T-helper 1 cell (primary cell): ENCODE measurements at regions not wholly inside any gene's neighbourhood (a gene's known extent, or its start where the extent isn't known, plus 50 kb on each side); places are given as distances from the start of the nearest gene placed in this dataset.
"Not testable (repeated sequence)": the region's sequence is repeated elsewhere in the genome, so short reads cannot be mapped to it uniquely, and the experiment has no call there.

ENCODE experiments used
- DNase-seq, 5 donors: peaks; one replicate each; pipeline ENCODE4 v3.0.0-alpha.2; 2012 to 2020

GRCh38 chr16:85533593-85533992, 79.5 kb upstream of the GSE1 start:
- DNase-seq, result not testable (repeated sequence)

DNA sequence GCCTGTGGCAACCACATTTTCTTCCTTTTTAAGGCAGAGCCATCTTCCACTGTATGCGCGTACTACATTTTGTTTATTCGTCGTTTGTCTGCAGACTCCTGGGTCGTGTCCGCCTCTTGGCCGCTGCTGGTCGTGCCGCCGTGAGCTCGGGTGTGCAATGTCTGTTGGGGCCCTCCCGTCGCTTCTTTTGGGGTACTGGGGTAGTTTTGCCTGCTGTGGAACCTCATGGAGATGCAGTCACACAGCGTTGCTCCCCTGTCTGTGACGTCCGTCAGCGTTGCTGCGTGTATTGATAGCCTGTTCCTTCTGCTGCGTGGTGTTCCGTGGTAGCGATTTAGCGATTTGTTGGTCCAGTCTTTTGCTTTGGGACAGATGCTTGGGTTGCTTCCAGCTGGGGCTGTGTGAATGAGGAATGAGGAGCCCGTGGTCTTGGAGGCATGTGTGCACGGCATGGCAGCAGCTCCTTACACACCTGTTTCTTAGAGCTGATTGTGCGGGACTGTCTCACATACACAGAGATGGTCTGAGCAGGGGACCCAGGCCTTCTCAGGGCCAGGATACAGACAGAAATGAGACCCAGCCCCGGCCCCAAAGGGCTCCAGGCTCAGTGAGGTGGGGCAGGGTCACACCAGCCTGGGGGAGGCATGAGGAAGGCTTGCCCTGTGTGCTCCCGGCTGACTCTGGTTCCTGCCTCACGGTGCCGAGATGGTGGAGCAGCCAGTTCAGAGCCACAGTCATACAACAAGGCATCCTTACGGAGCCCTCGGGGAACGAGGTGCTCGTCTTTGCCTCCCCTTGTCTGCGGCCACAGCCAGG, 78.4 kb upstream of the GSE1 start:
- no peak for DNase-seq

GRCh38 chr16:85535352-85536072, 77.6 kb upstream of the GSE1 start:
- no peak for DNase-seq

DNA sequence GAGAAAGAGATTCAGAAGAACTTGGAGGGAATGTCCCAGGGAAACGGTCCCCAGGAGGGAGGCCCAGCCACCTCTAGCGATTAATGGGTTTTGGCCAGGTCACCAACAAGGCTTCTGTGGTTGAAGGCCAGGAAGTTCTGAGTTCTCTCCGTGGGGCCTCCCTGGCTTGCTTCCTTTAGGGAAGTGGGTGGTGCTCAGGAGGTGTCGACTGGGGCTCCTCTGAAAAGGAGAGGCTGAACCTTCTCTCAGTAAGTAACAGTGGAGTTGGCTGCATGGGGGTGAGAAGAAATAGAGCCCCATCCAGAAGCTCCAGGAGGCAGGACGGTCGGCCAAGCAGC, 77.1 kb upstream of the GSE1 start:
- DNase-seq, result no peak

DNA sequence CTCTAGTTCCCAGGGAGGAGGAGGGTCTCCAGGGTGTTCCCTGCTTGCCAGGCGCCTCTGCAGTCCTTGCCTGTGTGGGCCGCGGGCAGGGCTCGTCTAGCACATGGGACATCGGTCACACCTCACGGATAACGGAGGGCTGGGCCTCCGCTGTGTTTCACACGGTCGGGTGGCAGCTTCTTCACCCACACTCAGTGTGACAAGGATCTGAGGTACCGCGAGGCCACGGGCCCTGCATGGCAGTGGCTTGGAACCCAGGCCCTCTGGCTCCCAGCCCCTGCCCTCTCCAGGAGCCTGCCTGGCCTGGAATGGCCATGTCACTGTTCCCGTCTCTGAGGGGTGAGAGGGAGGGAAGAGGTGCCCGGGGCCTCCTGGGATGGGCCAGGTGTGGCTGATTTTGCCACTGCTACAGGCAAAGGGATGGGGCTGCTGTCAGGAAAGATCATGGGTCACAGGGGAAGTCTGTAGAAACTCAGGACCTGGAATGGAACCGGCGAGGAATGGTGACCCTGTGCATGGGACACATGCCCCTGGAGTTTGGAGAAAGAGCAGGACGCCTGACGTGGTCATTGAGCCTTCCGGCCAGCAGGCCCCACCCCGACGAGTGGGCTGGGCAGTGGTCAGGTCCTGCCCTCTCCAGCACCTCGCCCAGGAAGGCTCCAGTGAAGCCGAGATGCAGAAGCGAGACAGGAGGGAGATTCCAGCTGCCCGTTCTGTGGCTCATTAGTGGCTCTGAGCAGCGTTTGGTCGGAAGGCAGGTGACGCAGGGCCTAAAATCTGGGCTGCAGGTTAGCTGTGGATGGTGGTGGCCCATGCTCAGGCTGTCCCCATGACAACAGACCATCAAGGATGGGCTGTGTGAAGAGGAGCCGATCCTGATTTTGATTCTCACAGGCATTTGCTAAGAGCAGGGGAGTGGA, 76.5 kb upstream of the GSE1 start:
- DNase-seq, result no peak

DNA sequence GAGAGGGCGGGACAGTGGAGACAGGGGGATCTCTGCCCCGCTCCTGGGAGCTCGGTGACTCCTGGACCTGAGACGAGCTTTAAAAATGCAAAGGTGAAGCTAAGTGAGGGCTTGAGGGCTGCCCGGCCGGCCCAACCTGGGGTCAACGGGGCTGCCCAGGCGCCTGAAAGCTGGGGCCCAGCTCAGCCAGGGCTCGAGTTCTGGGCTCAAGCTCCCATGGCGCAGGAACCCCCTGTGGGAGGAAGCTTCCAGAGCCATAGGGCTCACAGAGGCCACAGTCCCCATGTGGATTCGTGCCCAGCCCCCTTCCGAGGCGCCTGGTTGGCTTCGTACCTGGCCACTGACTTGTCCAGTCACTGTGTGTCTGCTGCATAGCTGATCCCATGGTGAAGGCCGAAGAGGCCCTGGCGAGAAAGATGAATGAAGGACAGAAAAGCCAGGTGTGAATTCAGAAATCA, 75.8 kb upstream of the GSE1 start:
- DNase-seq, result no peak

- DNase-seq, result no peak
These were observed 75.2 kb upstream of the GSE1 start for GRCh38 chr16:85537795-85538401.

- no peak for DNase-seq
These were observed 74.0 kb upstream of the GSE1 start for GRCh38 chr16:85539084-85539483.

DNA sequence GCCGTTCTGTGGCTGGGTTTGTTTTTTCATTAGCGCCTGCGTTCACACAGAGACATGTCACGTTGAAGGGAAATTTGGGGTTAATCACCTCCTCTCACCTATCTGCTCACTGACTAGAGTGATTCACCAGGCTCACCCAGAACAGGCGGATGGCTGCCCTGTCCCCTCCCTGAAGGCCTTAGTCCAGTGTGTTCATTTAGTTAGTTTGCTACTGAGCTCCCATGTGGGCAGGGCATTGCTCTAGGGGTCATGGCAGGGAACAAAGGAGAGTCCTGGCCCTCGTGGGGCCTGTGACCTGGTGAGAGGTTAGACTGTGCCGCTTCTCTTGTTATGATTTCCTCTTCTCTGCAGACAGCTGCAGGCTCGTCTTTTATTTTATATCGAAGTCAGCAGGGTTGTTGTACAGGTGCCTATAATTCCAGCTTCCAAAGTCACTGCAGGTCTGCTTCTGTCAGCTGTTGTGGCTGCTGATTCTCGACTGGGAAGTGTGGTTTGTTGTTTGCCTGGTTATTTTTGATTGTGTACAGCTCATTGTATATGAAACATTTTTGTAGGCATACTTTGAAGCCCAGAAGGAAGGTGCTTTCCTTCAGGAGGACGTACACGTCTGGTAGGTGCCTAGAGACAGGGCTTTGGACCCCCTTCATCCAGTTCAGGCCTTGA, 73.4 kb upstream of the GSE1 start:
- no peak for DNase-seq

DNA sequence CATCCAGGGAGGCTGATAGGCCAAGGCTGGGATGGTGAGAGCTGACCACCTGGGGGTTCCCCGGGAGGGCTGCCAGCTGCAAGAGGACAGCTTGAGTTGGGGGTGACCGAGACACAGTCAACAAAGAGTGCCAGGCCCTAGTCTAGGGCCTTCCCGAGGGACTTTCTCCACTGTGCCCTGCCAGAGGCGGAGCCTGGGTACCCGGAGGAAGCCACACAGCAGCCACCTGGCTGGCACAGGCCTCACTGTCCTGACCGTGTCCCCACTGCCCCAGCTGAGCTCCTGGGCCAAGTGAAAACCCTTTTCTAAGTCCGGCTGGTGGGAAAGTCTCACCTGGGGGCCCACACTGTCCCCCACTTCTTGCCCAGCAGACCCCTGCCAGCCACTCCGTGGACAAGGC, 71.9 kb upstream of the GSE1 start:
- no peak for DNase-seq

GRCh38 chr16:85541619-85541979, 71.5 kb upstream of the GSE1 start:
- DNase-seq, result no peak

GRCh38 chr16:85541980-85542900, 70.9 kb upstream of the GSE1 start:
- DNase-seq, result no peak

DNA sequence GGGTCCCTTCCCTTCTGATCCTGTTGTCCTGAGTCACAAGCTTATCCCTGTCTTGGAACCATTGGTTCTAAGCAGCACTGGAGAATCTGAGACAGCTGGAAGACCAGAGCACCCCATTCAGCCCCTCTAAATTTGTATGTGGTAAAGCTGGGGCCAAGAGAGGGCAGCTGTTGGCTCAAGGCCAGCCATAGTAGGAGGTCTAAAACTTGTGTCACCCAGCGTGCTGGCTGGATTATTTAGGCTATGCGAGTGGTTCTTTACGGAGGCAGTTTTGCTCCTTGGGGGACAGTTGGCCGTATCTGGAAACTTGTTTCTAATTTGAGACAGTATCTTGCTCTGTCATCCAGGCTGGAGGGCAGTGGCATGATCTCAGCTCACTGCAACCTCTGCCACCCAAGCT, 69.6 kb upstream of the GSE1 start:
- no peak for DNase-seq

GRCh38 chr16:85544016-85544415, 69.1 kb upstream of the GSE1 start:
- no peak for DNase-seq

DNA sequence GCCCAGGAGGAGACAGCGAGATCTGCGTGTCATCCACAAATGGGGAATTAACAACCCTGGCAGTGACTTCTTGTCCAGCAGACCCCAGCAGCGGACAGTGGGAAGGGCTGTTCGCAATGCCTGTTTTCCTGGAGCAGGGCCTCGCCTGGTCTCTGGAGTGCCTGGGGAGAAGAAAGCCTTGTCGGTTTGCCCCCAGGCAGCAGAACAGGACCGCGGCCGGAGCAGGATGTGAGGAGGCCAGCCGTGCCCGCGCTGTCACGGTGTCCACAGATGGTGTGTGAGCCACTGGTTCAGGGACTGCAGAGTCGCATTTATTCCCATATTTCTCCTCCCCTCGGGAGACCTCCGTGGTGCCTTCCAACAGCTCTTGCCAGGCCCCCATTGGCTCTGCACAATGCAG, 68.5 kb upstream of the GSE1 start:
- no peak for DNase-seq

DNA sequence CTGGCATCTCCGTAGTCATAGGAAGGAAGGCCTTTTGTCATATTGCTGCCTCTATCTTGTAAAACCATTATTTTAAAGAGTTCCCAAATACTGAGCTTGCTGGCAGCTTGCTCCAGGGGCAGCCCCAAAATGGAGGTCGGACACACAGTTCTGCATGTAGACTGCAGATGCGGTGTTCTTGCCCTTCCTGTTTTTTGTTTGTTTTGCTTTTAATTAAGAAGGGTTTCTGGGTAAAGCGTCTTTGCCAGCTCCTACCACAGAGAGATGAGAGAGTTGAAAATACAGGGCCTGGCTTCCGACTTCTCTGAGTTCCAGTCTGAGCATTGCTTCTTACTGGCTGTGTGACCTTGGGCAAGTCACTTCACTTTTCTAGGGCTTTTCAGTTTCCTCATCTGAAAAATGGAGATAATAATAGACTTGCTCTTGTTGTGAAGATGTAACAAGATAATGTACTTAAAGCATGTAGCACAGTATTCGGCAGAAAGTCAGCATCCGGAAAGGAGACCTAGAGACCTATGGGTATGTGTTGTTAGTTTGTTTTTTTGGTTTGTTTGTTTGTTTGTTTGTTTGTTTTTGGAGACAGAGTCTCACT, 67.8 kb upstream of the GSE1 start:
- DNase-seq, result no peak

- DNase-seq, result no peak
These were observed 66.3 kb upstream of the GSE1 start for GRCh38 chr16:85546585-85547447.

GRCh38 chr16:85548375-85548774, 64.7 kb upstream of the GSE1 start:
- DNase-seq, result no peak

DNA sequence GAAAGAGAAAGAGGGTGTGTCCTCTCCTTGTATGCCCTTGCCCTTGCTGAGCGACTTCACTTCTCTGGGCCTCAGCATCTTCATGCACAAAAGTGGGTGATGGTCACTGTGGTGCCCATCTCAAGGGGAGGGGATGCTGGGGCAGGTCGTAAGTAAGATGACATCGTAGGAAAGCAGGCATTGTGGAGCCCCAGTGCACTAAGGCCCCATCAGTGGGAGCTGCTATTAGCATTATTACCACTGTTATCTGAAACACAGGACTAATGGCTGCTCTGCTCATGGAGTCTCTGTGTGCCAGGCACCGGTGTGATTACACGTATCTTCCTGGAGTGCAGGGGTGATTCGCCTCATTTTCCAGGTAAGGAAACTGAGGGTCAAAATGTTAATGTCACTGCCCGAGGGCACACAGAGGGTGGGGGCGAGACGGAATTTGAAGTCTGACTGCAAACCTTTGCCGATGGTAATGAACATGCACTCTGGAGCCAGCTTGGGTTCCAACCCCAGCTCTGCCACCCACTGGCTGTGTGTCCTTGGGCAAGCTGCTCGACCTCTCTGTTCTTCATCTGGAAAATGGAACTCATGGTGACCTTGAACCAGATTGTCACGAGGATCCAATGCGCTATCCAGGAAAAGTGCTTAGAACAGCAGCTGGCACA, 63.2 kb upstream of the GSE1 start:
- DNase-seq, result no peak
